ENCODE measurements at regions not wholly inside any gene's neighbourhood (a gene's known extent, or its start where the extent isn't known, plus 50 kb on each side); places are given as distances from the start of the nearest gene placed in this dataset.

DNA sequence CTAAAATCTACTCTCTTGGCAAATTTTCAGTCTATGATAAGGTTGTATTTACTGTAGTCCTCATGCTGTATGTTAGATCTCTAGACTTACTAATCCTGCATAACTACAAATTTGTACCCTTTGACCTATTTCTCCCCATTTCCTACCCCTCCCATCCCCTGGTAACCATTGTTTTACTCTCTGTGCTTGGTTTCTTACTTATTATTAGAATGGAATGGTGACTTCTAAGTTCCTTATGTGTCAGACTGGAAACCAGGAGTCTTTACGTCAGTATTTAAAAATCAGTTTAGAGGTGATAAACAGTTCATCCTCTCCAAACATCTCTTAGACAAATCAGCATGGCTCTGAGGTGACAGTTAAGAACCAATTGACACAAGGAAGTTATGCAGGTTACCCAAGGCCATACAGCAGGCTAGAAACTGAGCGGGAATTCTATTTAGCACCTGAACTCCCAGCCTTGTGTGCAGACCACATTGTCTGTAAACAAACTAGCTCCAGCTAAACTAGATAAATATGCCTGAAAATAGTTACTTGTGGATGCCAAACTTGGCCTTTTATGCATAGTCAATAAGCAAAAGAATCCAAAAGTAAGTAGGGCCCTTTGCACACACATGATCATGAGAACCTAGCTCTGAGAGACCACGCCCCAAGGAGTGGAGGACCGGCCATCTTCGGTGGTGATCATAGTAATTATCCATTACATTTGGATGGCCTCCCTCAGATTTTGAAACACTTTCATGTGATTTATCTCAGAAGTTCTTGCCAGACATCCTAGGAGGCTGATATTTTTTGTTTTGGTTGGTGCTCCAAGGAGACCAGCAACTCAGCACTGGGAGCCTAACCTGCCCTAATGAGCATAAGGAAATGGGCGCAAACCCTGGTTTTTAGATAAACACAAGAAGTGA lies 72.3 kb upstream of the BOC start:
- DNase-seq = no peak

DNA sequence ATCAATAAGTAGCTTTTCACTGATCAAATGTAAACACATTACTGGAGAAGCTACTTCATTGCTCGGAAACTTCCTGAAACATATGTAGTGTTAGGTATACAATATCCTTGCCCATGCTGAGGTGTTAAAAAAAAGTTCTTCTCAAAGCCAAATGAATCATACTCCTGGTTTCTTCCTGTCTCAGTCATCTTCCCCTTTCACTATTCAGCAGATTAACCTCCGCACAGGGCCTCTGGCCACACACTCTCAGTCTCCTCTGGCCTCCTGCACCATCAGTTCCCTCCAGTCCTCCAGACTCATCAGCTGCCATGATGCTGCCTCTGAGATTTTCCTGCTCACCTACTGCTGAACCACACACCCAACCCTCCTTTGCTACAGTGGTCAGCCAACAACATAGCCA lies 70.5 kb upstream of the BOC start:
- DNase-seq = peak; percentile 33

DNA sequence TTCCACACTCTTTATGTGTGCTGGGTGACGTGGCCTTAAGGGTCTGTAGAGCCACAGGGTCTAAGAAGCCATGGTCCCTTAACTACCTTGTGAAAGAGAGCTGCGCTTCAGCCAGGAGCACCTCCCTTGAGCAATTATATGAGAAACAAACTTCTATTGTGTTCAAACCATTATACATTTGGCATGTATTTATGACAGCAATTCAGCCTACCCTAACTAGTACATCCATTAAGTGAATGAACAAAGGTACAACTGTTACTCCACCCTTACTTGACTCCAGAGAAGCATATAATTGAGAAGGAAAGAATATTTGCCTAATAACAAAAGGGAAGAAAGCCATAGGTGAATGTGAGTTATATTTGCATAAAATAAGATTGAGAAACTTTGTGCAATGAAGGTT lies 69.8 kb upstream of the BOC start:
- DNase-seq = no peak

DNA sequence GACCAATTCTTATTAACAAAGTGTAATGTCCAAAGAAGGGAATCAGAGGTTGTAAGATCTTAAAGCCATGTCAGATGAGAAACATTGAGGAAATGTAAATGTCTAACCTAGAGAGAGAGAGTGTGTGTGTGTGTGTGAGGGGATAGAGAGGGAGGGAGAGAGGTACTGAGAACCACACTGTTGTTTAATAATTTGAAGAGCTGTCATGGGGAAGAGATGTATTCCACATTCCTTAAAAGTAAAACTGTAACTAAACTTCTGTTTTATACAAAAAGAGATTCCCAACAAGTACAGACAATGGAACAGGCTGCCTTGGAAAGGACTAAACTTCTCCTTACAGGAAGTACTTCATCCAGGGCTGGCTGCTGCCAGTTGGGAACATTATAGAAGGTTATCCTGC lies 68.9 kb upstream of the BOC start:
- DNase-seq = no peak

DNA sequence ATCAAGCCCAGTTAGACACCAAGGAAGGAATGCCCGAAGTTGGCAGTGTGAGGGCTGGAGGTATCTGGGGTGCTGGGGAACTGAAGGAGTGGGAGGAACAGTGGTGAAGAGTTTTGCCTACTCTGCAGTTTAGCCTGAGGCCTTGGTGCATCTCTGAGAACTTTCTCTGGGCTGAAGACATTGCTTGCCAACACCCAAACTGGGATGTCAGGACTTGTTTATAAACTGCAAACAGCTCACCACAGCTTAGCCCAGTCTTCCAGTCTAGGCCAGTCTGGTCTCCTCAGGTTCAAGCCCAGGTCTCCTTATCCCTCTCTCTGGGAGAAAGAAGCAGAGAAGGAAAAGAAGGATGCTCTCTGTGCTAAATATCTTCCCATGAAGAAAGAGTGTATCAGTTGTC lies 68.0 kb upstream of the BOC start:
- no peak for DNase-seq

DNA sequence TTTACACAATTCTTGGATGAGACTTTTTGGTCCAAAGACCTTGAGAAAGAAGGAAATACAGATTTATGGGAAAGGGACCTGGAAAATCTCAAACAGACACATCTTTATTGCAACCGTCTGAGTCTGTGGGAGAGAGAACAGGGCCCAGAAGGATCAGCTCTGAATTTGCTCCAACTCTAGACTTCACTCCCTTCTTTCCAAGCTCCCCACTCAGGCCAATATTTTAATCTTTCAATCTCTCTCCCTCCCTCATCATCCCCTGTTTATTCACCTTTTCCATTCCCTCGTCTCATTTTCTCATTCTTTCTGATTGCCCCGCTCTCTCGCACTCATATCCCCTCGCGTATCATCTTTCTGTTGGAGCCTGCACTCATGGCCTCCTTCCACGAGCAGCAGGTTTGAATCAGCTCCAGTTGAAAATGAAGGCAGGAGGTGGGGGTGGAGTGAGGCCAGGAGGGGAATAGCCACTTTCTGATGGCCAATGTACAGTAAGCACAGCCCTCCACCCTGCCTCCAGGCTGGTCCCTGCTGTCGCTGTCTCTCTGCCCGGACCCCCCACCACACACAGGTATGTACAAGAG lies 63.6 kb upstream of the BOC start:
- DNase-seq = no peak

DNA sequence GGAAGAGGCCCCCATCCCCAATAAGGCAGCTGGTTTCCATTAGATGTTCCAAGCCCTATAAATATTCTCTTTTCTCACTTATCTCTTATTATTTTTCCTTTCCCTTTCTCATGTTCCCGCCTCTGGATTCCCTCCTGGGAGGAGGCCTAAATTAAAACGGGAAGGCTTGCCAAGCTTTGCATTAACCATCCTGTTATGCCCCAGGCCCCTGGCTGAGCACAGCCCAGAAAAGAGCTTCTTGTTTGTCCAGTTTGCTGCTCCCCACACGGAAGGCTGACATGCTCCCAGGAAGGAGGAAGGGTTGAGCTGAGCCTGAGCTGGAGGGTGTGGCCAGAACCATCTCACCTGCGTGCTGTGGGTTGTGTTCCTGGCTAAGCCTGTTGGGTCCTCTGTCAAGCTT lies 63.1 kb upstream of the BOC start:
- DNase-seq = no peak

DNA sequence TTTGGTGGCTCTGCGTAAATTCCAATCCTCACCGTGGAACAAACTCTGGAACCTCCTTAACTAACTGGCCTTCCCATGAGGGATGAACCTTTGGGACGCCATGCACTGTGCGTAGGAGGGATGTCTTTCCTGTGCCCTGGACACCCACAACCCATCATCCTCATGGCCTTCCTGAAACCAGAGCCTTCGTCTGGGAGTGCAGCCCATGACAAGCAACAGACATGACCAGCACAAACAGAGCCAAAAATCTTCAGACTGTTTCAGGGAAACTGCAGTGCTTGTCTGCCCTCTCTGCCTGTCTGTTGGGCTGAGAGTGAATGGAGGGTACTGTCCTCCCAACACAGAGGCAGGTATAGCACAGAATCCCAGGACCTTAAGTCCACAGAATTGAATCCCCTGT lies 61.1 kb upstream of the BOC start:
- no peak for DNase-seq

DNA sequence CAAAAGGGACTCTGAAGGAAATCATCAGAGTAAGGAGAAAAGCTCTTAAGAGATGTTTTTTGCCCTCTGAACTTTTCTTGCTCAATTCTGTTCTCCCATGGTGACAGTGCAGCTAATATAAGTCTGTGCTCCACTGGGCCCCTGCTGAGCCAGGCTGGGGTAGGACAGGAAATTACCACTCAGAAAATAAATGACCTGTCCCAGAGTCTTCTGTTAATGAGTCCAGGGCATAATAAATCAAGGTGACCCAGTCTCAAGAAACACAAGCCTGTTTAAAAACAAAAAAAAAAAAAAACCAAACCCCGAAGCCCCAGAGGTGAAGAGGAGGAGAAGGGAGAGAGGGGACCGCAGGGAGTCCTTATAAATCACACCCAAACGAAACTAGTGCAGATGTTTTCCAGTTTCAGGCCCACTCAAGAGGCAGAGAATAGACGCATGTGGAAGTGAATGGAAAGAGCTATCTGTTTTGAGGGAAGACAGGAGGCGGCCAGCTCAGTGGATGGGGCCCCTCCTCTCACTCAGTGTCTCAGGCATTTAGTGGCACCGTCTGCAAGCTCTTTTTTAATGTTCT lies 59.8 kb upstream of the BOC start:
- DNase-seq = no peak

DNA sequence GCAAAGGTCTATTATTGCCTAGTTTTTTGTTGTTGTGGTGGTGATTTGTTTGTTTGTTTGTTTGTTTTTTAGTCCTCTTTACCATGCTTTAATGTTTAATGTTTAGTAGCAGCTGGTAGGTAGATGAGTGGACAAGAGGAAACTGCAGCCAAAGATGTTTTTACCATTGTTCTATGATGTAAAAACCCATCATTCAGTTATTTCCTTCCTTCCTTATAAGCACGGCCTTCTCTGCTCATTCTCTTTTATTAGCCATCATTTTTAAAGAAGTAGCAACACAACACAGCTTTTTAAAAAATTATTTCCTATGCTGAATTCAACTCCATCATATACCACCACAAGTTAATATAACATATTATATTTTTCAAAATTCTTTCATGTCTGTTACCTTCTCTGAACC lies 58.5 kb upstream of the BOC start:
- no peak for DNase-seq

DNA sequence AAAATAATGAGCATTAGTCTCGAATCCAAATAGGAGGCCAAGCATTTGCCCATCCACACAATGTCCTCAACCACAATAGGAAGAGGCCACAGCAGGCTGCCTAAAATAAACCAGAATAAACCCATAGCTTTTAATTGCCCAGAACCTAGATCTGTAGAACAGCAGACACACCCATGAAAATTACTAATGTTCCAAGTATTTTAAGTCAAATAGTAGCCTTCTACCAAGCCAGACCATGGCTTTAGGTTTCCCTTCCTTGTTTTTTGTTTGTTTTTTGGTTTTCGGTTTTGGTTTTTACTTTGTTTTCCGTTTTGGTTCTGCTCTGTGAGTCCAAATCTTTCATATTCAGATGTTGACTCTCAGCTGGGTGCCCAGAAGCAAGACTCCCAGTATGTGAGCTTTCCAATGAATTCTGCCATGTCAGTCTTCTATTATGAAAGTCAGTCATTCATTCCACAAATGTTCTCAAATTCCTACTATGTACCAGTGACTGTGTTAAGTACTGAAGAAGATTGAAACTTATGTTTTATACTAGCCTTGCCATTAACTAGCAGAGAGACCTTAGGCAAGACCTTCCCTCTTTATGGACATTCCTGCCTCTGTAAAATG lies 57.8 kb upstream of the BOC start:
- no peak for DNase-seq

DNA sequence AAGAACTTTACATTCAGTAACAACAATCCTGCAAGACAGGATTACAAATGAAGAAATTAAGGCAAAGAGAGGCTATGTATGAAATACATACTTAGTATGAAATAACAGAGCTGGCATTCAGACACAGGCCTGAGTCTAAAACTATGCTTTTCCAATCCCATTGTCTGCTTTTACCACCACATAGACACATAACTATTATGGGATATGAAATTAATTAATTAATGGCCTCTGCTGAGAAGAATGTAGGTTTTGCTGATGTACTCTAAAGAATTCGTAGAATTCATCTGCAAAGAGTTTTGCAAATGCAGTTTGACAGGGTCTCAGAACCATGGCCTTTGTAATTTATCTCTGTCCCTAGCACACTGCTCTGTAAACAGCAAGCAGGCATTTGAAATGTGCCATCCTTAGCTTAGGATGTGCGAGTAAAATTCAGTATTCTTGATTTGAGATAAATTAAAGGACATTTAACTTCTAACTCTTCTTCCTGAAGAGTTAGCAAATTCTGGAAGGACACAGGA lies 54.5 kb upstream of the BOC start:
- DNase-seq = no peak

DNA sequence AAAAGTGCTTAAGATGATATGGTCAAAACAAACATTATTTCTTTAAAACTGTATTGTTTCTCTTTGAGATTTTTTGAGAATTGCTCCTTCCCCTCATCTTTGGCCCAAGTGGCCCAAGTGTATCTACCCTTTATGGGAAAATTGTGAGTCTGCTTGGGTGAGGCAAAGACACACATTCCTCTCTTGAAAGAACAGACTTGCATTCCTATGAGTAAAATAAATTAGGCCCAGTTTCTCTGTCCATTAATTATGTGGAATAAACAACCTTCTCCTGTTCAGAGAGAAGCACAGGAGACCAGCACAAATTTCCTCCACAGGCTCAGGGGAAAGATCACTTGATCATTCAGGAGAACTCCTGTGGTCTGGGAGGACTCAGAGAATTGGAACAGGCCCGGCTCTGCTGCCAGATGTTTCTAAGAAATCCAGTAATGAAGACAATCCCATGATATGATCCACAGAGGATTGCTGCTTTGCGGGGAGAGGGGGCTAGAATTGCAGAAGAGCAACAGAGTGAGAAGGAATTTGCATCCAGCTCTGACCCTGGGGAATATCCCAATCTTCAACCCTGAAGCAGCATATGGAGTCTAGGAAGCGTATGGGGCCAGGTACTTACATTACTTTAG lies 53.8 kb upstream of the BOC start:
- no peak for DNase-seq

DNA sequence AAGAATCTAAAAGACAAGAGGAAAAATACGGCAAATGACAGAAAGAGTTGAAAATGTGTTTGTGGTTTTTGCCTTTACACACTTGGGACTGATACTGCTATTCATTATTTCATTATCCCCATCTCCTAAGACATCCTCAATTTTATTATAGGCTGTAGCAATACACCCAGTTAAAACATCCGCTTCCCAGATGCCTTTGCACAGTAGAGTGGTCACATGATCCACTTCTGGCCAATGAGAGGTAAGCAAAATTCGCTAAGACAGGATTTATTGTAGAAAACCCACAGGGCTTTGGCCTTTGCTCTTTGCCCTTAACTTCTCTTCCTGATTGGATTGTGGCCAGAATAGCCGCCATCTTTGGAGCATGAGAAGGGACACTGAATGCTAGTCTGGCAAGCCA lies 53.2 kb upstream of the BOC start:
- no peak for DNase-seq
